ENCODE measurements at regions not wholly inside any gene's neighbourhood (a gene's known extent, or its start where the extent isn't known, plus 50 kb on each side); places are given as distances from the start of the nearest gene placed in this dataset.

DNA sequence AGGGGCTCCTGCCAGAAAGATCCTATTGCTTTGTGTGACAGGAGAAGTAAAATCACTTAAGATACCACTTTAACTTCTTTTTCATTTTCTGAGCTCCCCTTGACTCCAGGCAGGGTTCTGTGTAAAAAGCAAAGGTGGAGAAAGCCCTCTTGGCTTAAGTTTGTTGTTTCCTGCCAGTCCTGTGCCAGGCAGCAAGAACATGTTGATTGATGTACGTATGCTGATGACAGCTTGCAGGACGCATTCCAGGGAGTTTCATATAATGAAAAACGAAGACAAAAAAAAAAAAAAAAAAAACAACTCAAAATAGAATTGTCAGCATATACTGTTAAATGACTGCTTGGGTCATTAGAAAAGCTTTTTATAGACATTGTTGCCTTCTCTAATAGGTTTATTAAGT, 251.7 kb downstream of the PSAT1 start:
- TF ChIP-seq CTCF (IDR thresholded peaks at IDR 0.05): no peak
- H3K9me3 ChIP-seq (ENCODE audit: control insufficient read depth, insufficient read depth, low read length): no peaks in the 10 kb centered on the region
- ATAC-seq: no peak
- H3K36me3 ChIP-seq (ENCODE audit: control insufficient read depth, insufficient read depth, low read length): no peaks in the 10 kb centered on the region
- no peak overlapping the region for H3K27ac ChIP-seq (ENCODE audit: low read length)
- no peak overlapping the region for H3K27ac Mint-ChIP-seq
- no peak for DNase-seq
- H3K27me3 Mint-ChIP-seq (ENCODE audit: low read depth in 2 of 2): peaks cover 0 to 7% of the 10 kb centered on the region in 2 donors
- H3K4me1 ChIP-seq (ENCODE audit: control insufficient read depth, insufficient read depth, low read length): no peaks in the 10 kb centered on the region
- H3K4me3 Mint-ChIP-seq: no peak overlapping the region
- intact Hi-C loops (cut with micrococcal nuclease): no loop called here
- no peaks in the 10 kb centered on the region for H3K9me3 Mint-ChIP-seq
- WGBS (ENCODE audit: insufficient coverage): no CpG with 5 or more reads among the region's 3 CpGs
- H3K4me1 Mint-ChIP-seq: no peaks in the 10 kb centered on the region
- H3K36me3 Mint-ChIP-seq: no peaks in the 10 kb centered on the region
- H3K27me3 ChIP-seq (ENCODE audit: control insufficient read depth, insufficient read depth, low read length): no peaks in the 10 kb centered on the region
- H3K4me3 ChIP-seq (ENCODE audit: low read length): no peak overlapping the region

GRCh38 chr9:78549711-78550110, 252.8 kb downstream of the PSAT1 start:
- intact Hi-C loops (cut with micrococcal nuclease): no loop called here
- H3K4me1 ChIP-seq (ENCODE audit: control insufficient read depth, insufficient read depth, low read length): no peaks in the 10 kb centered on the region
- no peak for TF ChIP-seq CTCF (IDR thresholded peaks at IDR 0.05)
- H3K4me3 ChIP-seq (ENCODE audit: low read length): no peak overlapping the region
- H3K36me3 ChIP-seq (ENCODE audit: control insufficient read depth, insufficient read depth, low read length): no peaks in the 10 kb centered on the region
- H3K36me3 Mint-ChIP-seq: no peaks in the 10 kb centered on the region
- peaks cover 0 to 7% of the 10 kb centered on the region in 2 donors for H3K27me3 Mint-ChIP-seq (ENCODE audit: low read depth in 2 of 2)
- H3K4me3 Mint-ChIP-seq: no peak overlapping the region
- no peak for DNase-seq
- H3K27ac Mint-ChIP-seq: no peak overlapping the region
- no peaks in the 10 kb centered on the region for H3K9me3 Mint-ChIP-seq
- no peak overlapping the region for H3K27ac ChIP-seq (ENCODE audit: low read length)
- 73% methylated on average over 2 of the region's 3 CpGs for WGBS (ENCODE audit: insufficient coverage)
- no peaks in the 10 kb centered on the region for H3K9me3 ChIP-seq (ENCODE audit: control insufficient read depth, insufficient read depth, low read length)
- no peaks in the 10 kb centered on the region for H3K4me1 Mint-ChIP-seq
- no peaks in the 10 kb centered on the region for H3K27me3 ChIP-seq (ENCODE audit: control insufficient read depth, insufficient read depth, low read length)
- no peak for ATAC-seq

DNA sequence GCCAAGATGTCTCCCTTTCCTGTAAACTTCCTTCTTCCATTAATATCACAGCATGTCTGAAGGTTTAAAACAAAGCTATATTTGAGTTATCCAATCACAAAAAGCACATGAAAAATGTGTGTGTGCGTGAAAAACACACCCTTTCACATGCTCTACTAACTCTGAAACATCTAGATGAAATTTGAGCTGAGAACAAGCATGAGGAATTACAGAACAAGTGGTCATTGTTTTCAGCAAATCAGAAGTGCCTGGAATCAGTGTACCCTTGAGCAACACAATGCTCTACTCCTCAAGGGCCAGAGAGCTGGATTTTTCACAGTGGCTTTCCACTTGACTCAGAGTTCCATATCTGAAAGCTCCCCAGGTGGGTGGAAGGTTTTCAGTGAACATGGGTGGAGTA, 255.9 kb downstream of the PSAT1 start:
- no peaks in the 10 kb centered on the region for H3K4me1 Mint-ChIP-seq
- no peak overlapping the region for H3K27ac Mint-ChIP-seq
- ATAC-seq: no peak
- WGBS (ENCODE audit: insufficient coverage): 0% methylated on average over 1 of the region's 1 CpG
- H3K4me1 ChIP-seq (ENCODE audit: control insufficient read depth, insufficient read depth, low read length): no peaks in the 10 kb centered on the region
- H3K27me3 Mint-ChIP-seq (ENCODE audit: low read depth in 2 of 2): peaks cover 0 to 3% of the 10 kb centered on the region in 2 donors
- H3K9me3 ChIP-seq (ENCODE audit: control insufficient read depth, insufficient read depth, low read length): no peaks in the 10 kb centered on the region
- no peaks in the 10 kb centered on the region for H3K9me3 Mint-ChIP-seq
- H3K36me3 ChIP-seq (ENCODE audit: control insufficient read depth, insufficient read depth, low read length): no peaks in the 10 kb centered on the region
- no peak for DNase-seq
- intact Hi-C loops (cut with micrococcal nuclease): no loop called here
- no peak overlapping the region for H3K27ac ChIP-seq (ENCODE audit: low read length)
- no peak overlapping the region for H3K4me3 Mint-ChIP-seq
- H3K36me3 Mint-ChIP-seq: no peaks in the 10 kb centered on the region
- no peaks in the 10 kb centered on the region for H3K27me3 ChIP-seq (ENCODE audit: control insufficient read depth, insufficient read depth, low read length)
- no peak for TF ChIP-seq CTCF (IDR thresholded peaks at IDR 0.05)
- no peak overlapping the region for H3K4me3 ChIP-seq (ENCODE audit: low read length)

DNA sequence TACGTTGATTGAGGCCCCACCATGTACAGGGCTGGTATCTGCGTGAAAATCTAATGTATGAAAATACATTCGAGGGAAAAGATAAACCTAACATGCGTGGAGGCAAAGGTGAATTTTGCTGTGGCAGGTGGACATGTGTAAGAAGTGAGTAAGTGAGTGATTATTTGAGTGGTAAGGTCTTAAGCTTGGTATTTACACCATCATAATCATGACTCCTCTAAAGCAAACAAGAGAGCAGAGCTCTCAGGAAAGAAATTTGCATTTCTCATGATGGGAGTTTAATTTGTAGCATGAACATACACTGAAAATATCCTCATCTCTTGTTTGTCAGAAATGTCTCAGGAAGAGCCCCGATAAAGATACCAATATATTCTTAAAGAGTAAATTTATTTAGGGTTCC, 260.6 kb downstream of the PSAT1 start:
- no peaks in the 10 kb centered on the region for H3K27me3 ChIP-seq (ENCODE audit: control insufficient read depth, insufficient read depth, low read length)
- intact Hi-C loops (cut with micrococcal nuclease): no loop called here
- TF ChIP-seq CTCF (IDR thresholded peaks at IDR 0.05): no peak
- no peak overlapping the region for H3K27ac ChIP-seq (ENCODE audit: low read length)
- no peaks in the 10 kb centered on the region for H3K36me3 ChIP-seq (ENCODE audit: control insufficient read depth, insufficient read depth, low read length)
- no peaks in the 10 kb centered on the region for H3K4me1 ChIP-seq (ENCODE audit: control insufficient read depth, insufficient read depth, low read length)
- Mint-ChIP-seq H3K9me3 (no peaks in the 10 kb centered on the region), H3K4me1 (no peaks in the 10 kb centered on the region), H3K36me3 (no peaks in the 10 kb centered on the region), H3K27me3 (ENCODE audit: low read depth in 2 of 2) (no peaks in the 10 kb centered on the region), H3K4me3 (no peak overlapping the region), H3K27ac (no peak overlapping the region)
- no peaks in the 10 kb centered on the region for H3K9me3 ChIP-seq (ENCODE audit: control insufficient read depth, insufficient read depth, low read length)
- 88% methylated on average over 4 of the region's 5 CpGs for WGBS (ENCODE audit: insufficient coverage)
- ATAC-seq (no peak), DNase-seq (no peak)
- no peak overlapping the region for H3K4me3 ChIP-seq (ENCODE audit: low read length)
